Astrocyte (in vitro differentiated cells and primary cell): ENCODE measurements at regions not wholly inside any gene's neighbourhood (a gene's known extent, or its start where the extent isn't known, plus 50 kb on each side); places are given as distances from the start of the nearest gene placed in this dataset.

Experiments used
- CTCF ChIP-seq: IDR thresholded peaks from 2 replicates; pipeline ENCODE4 v1.5.1; 2011; ENCODE audit warnings: low read depth, mild to moderate bottlenecking, inconsistent platforms, low read length, moderate library complexity; ENCODE audit not compliant: insufficient read depth
- EZH2 ChIP-seq: IDR thresholded peaks from 2 replicates; pipeline ENCODE4 v1.6.1; 2012; ENCODE audit warnings: mild to moderate bottlenecking, low read length, inconsistent platforms; ENCODE audit not compliant: insufficient read depth

DNA sequence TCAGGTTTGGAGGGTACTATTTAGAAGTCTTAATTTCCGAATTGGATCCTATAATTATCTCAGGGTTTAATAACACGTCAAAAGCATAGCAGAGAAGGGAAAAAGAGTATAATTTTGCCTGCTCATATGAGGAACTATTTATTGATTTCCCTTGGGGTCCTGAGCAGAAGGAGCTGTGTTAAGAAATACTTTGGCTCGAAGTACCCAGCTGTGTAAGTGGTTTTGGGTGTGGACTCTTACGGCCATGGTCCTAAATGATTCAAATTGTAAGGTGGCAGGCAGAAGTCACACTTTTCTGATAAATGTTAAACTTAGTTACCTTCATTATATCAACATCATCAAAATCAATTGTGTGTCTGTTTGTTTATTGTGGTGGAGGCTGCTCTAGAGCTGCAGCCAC, 190.4 kb downstream of the MTRR start:
- no peak for TF ChIP-seq CTCF
- TF ChIP-seq EZH2, result no peak
